ENCODE measurements at regions not wholly inside any gene's neighbourhood (a gene's known extent, or its start where the extent isn't known, plus 50 kb on each side); places are given as distances from the start of the nearest gene placed in this dataset.
"Not testable (repeated sequence)": the region's sequence is repeated elsewhere in the genome, so short reads cannot be mapped to it uniquely, and the experiment has no call there.

DNA sequence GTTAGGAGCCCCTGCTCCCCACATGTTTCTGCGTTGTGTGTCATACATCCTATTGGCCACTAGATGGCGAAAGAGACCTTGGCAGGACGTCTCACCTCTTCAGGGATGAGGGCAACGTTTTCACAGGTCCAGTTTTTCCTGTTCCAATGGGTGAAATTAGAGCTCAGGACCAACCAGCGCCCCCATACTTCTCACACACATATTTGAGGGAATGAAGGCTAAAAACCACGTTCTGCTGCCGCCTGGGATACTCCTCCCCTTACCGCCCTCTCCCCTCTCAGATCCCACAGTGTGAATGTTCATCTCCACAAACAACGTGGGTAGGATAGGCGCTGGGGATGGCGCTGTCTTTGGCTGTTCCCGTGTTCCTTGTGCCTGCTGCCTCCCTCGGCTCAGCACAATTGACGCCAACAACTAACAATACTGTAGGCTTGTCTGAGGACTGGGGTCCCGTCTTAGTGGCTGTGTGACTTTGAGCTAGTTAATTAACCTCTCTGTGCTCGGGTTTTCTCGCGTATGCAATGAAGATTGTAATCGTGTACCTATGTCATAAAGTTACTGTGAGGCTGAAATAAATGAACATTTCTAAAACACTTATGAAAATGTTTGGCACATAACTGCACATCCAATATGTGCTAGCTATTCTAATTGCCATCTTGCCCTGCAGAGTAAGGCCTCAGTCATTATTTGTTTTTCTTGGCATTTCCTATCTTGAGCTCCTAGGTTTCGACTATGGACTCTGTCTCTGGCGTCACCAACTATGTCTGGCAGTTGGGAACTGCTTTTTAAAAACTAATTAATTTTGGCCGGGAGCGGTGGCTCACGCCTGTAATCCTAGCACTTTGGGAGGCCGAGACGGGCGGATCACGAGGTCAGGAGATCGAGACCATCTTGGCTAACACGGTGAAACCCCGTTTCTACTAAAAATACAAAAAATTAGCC is 181.3 kb upstream of the STK26 start:
- TF ChIP-seq, protein P1, sequence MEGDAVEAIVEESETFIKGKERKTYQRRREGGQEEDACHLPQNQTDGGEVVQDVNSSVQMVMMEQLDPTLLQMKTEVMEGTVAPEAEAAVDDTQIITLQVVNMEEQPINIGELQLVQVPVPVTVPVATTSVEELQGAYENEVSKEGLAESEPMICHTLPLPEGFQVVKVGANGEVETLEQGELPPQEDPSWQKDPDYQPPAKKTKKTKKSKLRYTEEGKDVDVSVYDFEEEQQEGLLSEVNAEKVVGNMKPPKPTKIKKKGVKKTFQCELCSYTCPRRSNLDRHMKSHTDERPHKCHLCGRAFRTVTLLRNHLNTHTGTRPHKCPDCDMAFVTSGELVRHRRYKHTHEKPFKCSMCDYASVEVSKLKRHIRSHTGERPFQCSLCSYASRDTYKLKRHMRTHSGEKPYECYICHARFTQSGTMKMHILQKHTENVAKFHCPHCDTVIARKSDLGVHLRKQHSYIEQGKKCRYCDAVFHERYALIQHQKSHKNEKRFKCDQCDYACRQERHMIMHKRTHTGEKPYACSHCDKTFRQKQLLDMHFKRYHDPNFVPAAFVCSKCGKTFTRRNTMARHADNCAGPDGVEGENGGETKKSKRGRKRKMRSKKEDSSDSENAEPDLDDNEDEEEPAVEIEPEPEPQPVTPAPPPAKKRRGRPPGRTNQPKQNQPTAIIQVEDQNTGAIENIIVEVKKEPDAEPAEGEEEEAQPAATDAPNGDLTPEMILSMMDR (IDR thresholded peaks at IDR 0.05; ENCODE audit: poor library complexity, severe bottlenecking), result peak; percentile 73
- ATAC-seq (ENCODE audit: low read depth) (peak; percentile 72), DNase-seq (ENCODE audit: low spot score) (no peak)
- H3K27ac ChIP-seq (ENCODE audit: poor library complexity, severe bottlenecking), result no peak overlapping the region
- H3K27me3 ChIP-seq (ENCODE audit: insufficient read depth, poor library complexity, severe bottlenecking), result no peaks in the 10 kb centered on the region
- H3K4me3 ChIP-seq (ENCODE audit: severe bottlenecking), result no peak overlapping the region
- H3K4me1 ChIP-seq (ENCODE audit: insufficient read depth, poor library complexity, severe bottlenecking), result no peaks in the 10 kb centered on the region
- no peaks in the 10 kb centered on the region for H3K9me3 ChIP-seq (ENCODE audit: severe bottlenecking)
- H3K36me3 ChIP-seq (ENCODE audit: low read depth), result no peaks in the 10 kb centered on the region

DNA sequence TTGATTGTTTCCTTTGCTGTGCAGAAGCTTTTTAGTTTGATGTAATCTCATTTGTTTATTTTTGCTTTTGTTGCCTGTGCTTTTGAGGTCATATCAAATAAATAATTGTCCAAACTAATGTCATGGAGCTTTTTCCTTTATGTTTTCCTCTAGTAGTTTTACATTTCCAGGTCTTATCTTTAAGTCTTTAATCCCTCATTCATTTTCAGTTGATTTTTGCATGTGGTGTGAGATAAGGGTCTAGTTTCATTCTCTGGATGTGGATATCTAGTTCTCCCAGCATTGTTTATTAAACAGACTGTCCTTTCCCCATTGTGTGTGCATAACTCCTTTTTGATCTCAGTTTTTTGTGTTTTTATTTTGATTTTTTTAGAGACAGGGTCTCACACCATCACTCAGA is 179.1 kb upstream of the STK26 start:
- Histone ChIP-seq H3K9me3 (ENCODE audit: severe bottlenecking) (no peaks in the 10 kb centered on the region), H3K27ac (ENCODE audit: poor library complexity, severe bottlenecking) (no peak overlapping the region), H3K4me1 (ENCODE audit: insufficient read depth, poor library complexity, severe bottlenecking) (no peaks in the 10 kb centered on the region), H3K36me3 (ENCODE audit: low read depth) (no peaks in the 10 kb centered on the region), H3K27me3 (ENCODE audit: insufficient read depth, poor library complexity, severe bottlenecking) (no peaks in the 10 kb centered on the region), H3K4me3 (ENCODE audit: severe bottlenecking) (no peak overlapping the region)
- TF ChIP-seq, protein P1 (IDR thresholded peaks at IDR 0.05; ENCODE audit: poor library complexity, severe bottlenecking), result no peak
- DNase-seq (ENCODE audit: low spot score) (no peak), ATAC-seq (ENCODE audit: low read depth) (no peak)

DNA sequence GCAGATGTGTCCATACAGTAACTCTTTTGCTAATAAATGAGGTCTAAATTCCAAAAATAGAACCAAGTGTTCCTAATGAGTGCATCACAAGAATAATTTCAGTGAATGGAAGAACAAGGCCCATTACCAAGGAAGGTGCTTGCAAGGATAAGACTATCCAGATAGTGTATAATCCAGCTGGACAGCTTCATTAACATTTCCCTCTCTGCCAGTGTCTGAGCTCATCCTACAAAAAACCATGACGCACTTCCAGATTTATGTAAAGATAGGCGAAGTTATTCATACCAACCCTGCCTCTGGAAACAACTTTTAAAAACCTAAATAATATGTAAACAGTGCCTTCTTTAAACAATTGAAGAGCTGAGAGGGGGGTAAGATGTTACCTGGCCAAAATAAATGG is 177.9 kb upstream of the STK26 start:
- Histone ChIP-seq H3K36me3 (ENCODE audit: low read depth) (no peaks in the 10 kb centered on the region), H3K9me3 (ENCODE audit: severe bottlenecking) (no peaks in the 10 kb centered on the region), H3K27me3 (ENCODE audit: insufficient read depth, poor library complexity, severe bottlenecking) (no peaks in the 10 kb centered on the region), H3K27ac (ENCODE audit: poor library complexity, severe bottlenecking) (no peak overlapping the region), H3K4me1 (ENCODE audit: insufficient read depth, poor library complexity, severe bottlenecking) (no peaks in the 10 kb centered on the region), H3K4me3 (ENCODE audit: severe bottlenecking) (no peak overlapping the region)
- DNase-seq (ENCODE audit: low spot score) (no peak), ATAC-seq (ENCODE audit: low read depth) (no peak)
- TF ChIP-seq, protein P1 (IDR thresholded peaks at IDR 0.05; ENCODE audit: poor library complexity, severe bottlenecking), result no peak

DNA sequence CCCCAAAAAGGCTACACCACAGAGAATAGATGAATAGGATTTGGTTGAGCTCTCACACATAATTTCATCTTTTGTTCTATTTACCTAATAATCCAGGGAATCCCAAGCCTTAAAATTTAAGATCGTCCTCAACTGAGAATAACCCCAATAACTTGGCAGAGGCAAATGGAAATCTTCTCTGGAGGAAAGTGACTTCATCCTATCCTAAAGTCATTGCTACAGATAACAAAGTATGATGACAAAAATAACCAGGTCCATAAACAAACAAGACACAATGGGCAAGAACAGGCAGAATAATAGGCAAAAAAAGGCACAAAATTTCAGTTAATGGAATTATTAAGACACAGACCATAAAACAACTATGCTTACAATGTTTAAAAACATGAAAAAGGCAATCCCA is 177.3 kb upstream of the STK26 start:
- H3K36me3 ChIP-seq (ENCODE audit: low read depth), result no peaks in the 10 kb centered on the region
- H3K27me3 ChIP-seq (ENCODE audit: insufficient read depth, poor library complexity, severe bottlenecking), result no peaks in the 10 kb centered on the region
- no peak overlapping the region for H3K27ac ChIP-seq (ENCODE audit: poor library complexity, severe bottlenecking)
- no peaks in the 10 kb centered on the region for H3K9me3 ChIP-seq (ENCODE audit: severe bottlenecking)
- TF ChIP-seq, protein P1 (IDR thresholded peaks at IDR 0.05; ENCODE audit: poor library complexity, severe bottlenecking), result no peak
- H3K4me1 ChIP-seq (ENCODE audit: insufficient read depth, poor library complexity, severe bottlenecking), result no peaks in the 10 kb centered on the region
- no peak overlapping the region for H3K4me3 ChIP-seq (ENCODE audit: severe bottlenecking)
- ATAC-seq (ENCODE audit: low read depth) (no peak), DNase-seq (ENCODE audit: low spot score) (no peak)

DNA sequence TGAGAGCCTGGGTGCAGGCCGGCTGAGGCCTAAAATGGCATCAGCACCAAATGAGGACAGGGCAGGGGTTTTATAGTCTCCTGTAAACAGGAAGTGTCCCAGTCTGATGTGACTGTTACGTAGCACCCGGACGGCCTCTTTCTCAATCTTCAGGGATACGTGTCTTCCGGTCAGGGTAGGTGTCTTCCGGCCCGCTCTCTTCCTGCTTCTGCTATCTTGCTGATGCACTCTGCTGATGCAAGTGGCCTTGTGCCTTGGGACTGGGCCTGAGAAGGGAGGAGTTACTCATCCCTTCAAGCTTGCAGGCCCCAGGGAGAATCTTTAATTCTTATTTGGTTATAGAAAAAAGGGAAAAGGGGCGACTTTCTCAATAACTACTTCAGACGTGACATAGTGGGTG is 172.1 kb upstream of the STK26 start:
- not testable (repeated sequence) for H3K4me1 ChIP-seq (ENCODE audit: insufficient read depth, poor library complexity, severe bottlenecking); H3K4me3 ChIP-seq (ENCODE audit: severe bottlenecking); H3K36me3 ChIP-seq (ENCODE audit: low read depth); H3K9me3 ChIP-seq (ENCODE audit: severe bottlenecking); H3K27ac ChIP-seq (ENCODE audit: poor library complexity, severe bottlenecking); DNase-seq (ENCODE audit: low spot score); H3K27me3 ChIP-seq (ENCODE audit: insufficient read depth, poor library complexity, severe bottlenecking); ATAC-seq (ENCODE audit: low read depth)

Measured in RWPE2 (cell line).